ENCODE measurements at regions not wholly inside any gene's neighbourhood (a gene's known extent, or its start where the extent isn't known, plus 50 kb on each side); places are given as distances from the start of the nearest gene placed in this dataset.
A peak's percentile ranks its signal among the peaks of the same experiment; 100 is the strongest.

DNA sequence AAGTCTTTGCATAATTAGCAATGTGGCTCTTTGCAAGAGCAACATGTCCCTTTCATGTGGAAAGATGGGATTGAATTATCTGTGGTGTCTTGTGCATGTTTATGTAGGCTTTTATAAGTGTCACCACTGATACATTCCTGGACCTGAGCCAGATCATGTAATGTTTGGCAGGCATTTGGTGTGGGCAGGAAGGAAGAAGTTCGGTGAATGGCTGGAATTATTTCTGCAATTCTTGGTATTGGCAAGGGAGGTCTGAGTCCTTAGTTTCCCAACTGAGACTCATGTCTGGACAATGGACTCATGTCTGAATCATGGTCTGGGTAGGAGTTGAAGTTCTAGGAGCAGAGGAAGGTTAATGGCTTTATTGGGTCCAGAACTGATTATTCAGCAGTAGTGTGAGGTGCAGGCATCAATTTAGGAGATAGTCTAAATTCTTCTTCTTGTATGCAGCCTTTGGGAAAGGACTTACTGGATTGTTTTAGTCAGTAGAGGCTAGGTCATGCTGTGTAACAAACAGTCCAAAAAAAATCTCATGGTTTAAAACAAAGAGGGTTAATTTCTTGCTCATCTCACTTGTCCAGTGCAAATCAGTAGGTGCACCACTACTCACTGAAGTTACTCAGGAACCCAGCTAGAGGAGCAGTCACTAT lies 186.5 kb upstream of the LHX5 start:
- DNase-seq (ENCODE audit: low spot score), result no peak

GRCh38 chr12:113655919-113656318 lies 184.2 kb upstream of the LHX5 start:
- no peak for DNase-seq (ENCODE audit: low spot score)

- no peak for DNase-seq (ENCODE audit: low spot score)
These were observed 183.8 kb upstream of the LHX5 start for GRCh38 chr12:113655479-113655878.

GRCh38 chr12:113651662-113652061 lies 180.0 kb upstream of the LHX5 start:
- DNase-seq (ENCODE audit: low spot score), result no peak

DNA sequence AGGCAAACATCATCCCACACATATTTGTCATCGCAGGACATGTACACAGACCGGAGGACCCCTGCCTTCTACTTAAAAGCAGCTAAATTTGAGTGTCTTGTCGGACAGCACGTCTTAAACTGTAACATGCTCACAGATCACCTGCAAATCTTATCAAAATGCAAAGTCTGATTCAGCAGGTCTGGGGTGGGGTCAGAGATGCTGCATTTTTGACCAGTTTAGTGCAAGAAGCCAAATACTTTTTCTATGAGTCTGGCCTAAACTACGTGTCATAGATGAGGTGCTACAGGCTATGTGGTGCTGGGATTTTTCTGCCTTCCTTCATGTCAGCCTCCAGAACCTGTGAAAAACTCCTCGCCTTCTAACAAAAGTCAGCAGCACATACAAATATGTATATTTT lies 178.8 kb upstream of the LHX5 start:
- DNase-seq (ENCODE audit: low spot score), result peak; percentile 4

- no peak for DNase-seq (ENCODE audit: low spot score)
These were observed 177.7 kb upstream of the LHX5 start for GRCh38 chr12:113649256-113649830.

- DNase-seq (ENCODE audit: low spot score), result no peak
These were observed 175.4 kb upstream of the LHX5 start for GRCh38 chr12:113647048-113647447.

GRCh38 chr12:113645603-113646002 lies 173.9 kb upstream of the LHX5 start:
- DNase-seq (ENCODE audit: low spot score), result no peak

DNA sequence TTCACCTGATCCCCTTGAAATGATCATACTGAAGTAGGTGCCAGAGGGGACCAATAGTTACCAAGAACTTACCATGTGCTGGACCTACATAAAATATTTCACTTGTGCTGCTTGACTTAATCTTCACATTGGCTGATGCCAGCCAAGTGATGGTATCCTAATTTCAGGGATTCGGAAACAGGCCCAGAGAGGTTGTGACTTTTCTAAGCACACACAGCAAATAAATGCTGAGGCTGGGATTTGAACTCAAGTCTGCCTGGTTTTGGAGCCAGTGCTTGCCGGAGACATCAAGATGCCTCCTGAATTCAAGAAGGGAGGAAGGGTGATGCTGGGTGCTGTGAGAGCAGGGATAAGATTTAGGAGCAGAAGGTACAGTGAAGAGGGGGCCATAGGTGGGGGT lies 173.5 kb upstream of the LHX5 start:
- no peak for DNase-seq (ENCODE audit: low spot score)

DNA sequence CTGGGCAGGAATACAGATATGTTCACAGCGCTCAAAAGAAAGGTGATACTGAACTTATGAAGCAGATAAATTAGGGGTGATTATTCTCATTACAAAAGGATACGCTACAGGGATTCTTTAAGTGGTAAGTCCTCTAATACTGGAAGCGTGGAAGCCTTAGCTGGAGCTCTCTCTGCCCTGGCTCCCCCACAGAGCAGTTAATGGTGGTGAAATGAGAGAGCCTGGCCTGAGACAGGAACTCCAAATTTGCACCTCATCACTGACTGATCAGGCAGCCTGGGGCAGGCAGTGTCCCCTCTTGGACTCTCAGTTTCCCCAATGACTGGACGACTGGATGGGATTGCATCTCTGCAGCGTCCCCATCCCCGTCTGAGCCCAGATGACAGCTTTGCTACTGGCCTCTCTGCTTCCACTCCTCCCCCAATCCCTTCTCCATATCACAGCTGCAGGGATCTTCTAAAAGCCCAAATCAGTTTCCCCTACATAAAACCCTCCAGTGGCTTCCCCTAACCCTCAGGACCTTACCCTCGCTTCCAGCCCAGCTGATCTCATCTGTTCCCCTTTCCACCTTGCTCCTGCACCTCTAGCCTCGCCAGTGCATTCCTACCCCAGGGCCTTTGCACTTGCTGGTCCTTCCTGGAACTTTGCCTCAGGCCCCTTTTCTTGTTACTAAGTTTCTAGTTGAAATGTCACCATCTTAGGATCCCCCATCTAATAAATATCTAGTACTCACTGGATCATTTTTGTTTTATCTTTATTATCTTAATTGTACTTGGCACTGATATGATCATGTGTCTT lies 171.7 kb upstream of the LHX5 start:
- DNase-seq (ENCODE audit: low spot score), result no peak

- no peak for DNase-seq (ENCODE audit: low spot score)
These were observed 171.0 kb upstream of the LHX5 start for GRCh38 chr12:113642672-113643071.

DNA sequence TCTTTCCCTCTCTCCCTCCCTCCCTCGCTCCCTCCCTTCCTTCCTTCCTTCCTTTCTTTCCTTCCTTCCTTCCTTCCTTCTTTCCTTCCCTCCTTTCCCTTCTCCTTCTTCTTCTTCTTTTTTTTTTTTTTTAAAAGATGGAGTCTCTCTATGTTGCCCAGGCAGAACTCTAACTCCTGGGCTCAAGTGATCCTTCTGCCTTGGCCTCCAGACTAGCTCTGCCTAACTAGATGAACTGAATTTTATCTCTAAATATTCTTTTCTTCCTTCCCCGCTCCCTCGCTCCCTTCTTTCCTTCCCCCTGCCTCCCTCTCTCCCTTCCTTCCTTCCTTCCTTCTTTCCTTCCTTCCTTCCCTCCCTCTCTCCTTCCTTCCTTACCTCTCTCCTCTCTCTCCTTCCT lies 170.5 kb upstream of the LHX5 start:
- DNase-seq (ENCODE audit: low spot score), result no peak

- no peak for DNase-seq (ENCODE audit: low spot score)
These were observed 169.9 kb upstream of the LHX5 start for GRCh38 chr12:113641426-113642030.

- DNase-seq (ENCODE audit: low spot score), result no peak
These were observed 169.2 kb upstream of the LHX5 start for GRCh38 chr12:113640837-113641236.

DNA sequence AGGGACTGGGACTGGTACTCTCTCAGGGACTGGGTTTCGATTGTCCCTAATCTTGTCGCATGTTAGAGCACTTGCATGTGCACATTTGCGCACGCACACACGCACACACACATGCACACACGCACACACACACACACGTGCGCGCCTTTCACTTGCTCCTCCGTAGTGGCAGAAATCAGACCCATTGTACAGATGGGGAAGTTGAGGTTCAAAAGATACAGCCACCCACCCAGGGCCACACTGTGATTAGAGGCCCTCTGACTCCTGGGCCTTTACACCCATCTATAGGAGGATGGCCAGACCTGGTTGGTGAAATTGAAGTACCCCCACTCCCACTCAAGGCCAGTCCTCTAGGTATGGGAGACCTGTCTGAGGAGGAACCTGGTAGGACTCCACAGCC lies 167.8 kb upstream of the LHX5 start:
- no peak for DNase-seq (ENCODE audit: low spot score)

- DNase-seq (ENCODE audit: low spot score), result no peak
These were observed 166.7 kb upstream of the LHX5 start for GRCh38 chr12:113638460-113638775.

GRCh38 chr12:113634982-113635381 lies 163.3 kb upstream of the LHX5 start:
- no peak for DNase-seq (ENCODE audit: low spot score)

DNA sequence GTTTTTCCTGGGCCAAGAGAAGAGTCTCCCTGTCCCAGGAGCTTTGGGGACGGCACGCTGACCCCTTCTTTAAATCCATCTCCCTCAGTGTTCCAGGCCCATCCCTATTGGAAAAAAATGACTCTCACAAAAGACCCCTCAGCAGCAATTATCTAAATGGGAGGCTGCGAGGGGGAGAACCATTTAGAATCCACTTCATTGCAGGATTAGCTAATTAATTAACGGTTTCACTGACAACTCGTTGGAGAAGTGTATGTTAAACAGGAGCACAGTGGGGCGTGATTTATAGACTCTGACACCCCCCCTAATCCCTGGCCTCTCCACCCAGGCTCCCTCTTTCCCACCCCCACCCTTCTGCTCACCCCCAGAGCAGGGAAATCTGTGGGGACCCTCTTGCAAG lies 162.8 kb upstream of the LHX5 start:
- DNase-seq (ENCODE audit: low spot score), result no peak

- no peak for DNase-seq (ENCODE audit: low spot score)
These were observed 162.1 kb upstream of the LHX5 start for GRCh38 chr12:113633678-113634332.

DNA sequence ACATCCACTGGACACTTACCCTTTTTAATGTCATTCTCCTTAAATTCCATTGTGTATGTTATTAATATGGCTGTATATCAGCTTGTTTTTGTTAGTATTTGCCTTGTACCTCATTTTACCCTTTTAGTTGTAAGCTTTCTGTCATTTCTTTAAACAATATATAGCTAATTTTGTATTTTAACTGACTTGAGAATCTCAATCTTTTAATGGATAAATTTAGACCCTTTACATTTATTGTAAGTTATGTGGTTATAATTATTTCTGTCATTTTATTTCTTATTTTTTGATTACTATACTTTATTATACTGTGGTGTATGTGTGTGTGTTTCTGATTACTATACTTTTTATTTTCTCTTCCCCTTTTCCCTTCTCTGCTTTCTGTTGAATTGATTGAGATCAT lies 159.0 kb upstream of the LHX5 start:
- DNase-seq (ENCODE audit: low spot score), result no peak

DNA sequence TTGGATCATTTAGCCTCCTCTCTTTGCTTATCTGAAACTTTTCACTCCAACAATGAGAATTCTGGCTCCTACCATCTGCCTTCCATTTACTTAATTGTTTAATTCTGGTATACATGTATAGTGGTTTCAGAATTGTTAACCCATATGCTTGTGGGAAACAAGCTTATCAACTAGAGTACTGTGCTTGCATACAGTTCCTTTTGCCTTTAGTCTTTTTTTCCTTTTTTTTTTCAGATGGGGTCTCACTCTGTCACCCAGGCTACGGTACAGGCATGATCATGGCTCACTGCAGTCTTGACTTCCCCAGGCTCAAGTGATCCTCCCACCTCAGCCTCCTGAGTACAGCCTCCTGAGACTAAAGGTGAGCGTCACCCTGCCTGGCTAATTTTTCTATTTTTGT lies 153.8 kb upstream of the LHX5 start:
- no peak for DNase-seq (ENCODE audit: low spot score)

DNA sequence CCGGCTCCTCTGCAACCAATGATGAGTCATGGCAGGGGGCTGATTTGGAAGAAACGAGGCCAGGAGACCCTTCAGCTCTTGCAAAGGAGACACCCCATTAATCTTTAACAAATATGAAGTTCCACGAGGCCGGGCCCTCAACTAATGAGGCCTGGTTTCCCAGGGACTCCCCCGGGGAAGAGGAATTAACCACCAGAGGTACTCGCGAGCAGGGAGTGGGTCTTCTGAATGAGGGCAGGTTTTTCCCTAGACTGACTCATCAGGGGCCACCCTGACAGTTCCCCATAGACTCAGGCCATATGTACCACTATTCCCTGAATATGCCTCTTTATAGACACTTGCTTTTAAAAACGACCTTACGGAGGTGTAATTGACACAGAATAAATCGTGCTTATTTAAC lies 150.7 kb upstream of the LHX5 start:
- no peak for DNase-seq (ENCODE audit: low spot score)
